OCI-LY3 (cell line): ENCODE measurements at regions not wholly inside any gene's neighbourhood (a gene's known extent, or its start where the extent isn't known, plus 50 kb on each side); places are given as distances from the start of the nearest gene placed in this dataset.

Experiments
- H2AFZ ChIP-seq: fragments of 200-600, 300-600 bp; shearing (Covaris generic); 2 replicates; pipeline ENCODE4 v1.6.0; 2014; ENCODE audit warnings: antibody characterized with exemption, low read depth, low read length
- H3K27ac ChIP-seq: fragments of 200-600, 300-600 bp; sonication (generic); 2 replicates; pipeline ENCODE4 v1.5.1; 2014; ENCODE audit warnings: mild to moderate bottlenecking, low read length, moderate library complexity, mixed read lengths
- H3K27me3 ChIP-seq: fragments of 200-600, 300-600 bp; sonication (generic); 2 replicates; pipeline ENCODE4 v1.6.1; 2014; ENCODE audit warnings: low read depth, low read length, mixed read lengths
- H3K36me3 ChIP-seq: fragments of 200-600, 300-600 bp; sonication (generic); replicated peaks from 2 replicates; pipeline ENCODE3; 2014; ENCODE audit warnings: low read depth, low read length, mixed read lengths
- H3K4me1 ChIP-seq: fragments of 300-600, 200-600 bp; sonication (generic); 2 replicates; pipeline ENCODE4 v1.6.1; 2014; ENCODE audit warnings: low read length, mixed read lengths
- H3K4me2 ChIP-seq: fragments of 200-600, 300-600 bp; sonication (generic); 2 replicates; pipeline ENCODE4 v1.6.1; 2014; ENCODE audit warnings: low read length, mixed read lengths
- H3K4me3 ChIP-seq: fragments of 300-600, 200-600 bp; sonication (generic); 2 replicates; pipeline ENCODE4 v1.5.1; 2014; ENCODE audit warnings: antibody characterized with exemption, mild to moderate bottlenecking, low read length, moderate library complexity
- H3K79me2 ChIP-seq: fragments of 300-600, 200-600 bp; shearing (Covaris generic); 2 replicates; pipeline ENCODE4 v1.6.1; 2014; ENCODE audit warnings: mild to moderate bottlenecking, low read length, mixed read lengths
- H3K9ac ChIP-seq: fragments of 300-600, 200-600 bp; shearing (Covaris generic); 2 replicates; pipeline ENCODE4 v1.6.0; 2014; ENCODE audit warnings: mild to moderate bottlenecking, low read length, moderate library complexity
- H3K9me3 ChIP-seq: fragments of 200-600, 300-600 bp; shearing (Covaris generic); 2 replicates; pipeline ENCODE4 v1.6.1; 2014; ENCODE audit warnings: low read length, mixed read lengths; ENCODE audit not compliant: insufficient read depth
- H4K20me1 ChIP-seq: fragments of 200-600, 300-600 bp; sonication (generic); 2 replicates; pipeline ENCODE4 v1.6.1; 2016; ENCODE audit warnings: low read length, mixed read lengths; ENCODE audit not compliant: insufficient read depth
- EZH2phosphoT487 ChIP-seq: fragments of 200-600 bp; shearing (Covaris generic); IDR thresholded peaks from 2 replicates; pipeline ENCODE4 v1.6.1; 2018; ENCODE audit warnings: antibody characterized with exemption, mixed run types, low read depth
- TF ChIP-seq, protein P1 (sequence below): fragments of 200-600, 300-600 bp; sonication (generic); IDR thresholded peaks from 2 replicates; pipeline ENCODE4 v1.5.1; 2014; ENCODE audit warnings: antibody characterized with exemption, low read length, low read depth

DNA sequence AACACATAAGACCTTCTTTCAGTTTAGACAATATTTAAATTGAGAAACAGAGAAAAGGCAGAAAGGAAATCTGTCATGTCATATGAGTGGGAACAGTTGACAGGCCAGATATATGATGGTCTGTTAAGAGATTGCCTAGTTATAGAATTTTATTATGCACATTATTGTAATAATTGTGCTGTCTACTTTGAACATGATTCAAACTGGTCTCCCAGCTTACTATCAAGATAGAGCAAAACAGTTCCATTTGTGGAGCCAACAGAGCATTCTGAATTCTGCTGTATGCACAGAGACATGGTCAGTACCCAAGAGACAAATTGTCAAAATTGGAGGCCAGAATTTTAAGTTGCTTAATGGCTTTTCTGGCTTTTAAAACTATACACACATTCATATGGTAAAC, 139.4 kb downstream of the FBXO8 start:
- H3K4me2 ChIP-seq, result no peak overlapping the region
- H3K27ac ChIP-seq, result no peak overlapping the region
- H4K20me1 ChIP-seq, result no peaks in the 10 kb centered on the region
- no peaks in the 10 kb centered on the region for H3K36me3 ChIP-seq
- no peaks in the 10 kb centered on the region for H3K9me3 ChIP-seq
- H3K4me3 ChIP-seq, result no peak overlapping the region
- H3K79me2 ChIP-seq, result no peaks in the 10 kb centered on the region
- TF ChIP-seq EZH2phosphoT487, result no peak
- TF ChIP-seq, protein P1, sequence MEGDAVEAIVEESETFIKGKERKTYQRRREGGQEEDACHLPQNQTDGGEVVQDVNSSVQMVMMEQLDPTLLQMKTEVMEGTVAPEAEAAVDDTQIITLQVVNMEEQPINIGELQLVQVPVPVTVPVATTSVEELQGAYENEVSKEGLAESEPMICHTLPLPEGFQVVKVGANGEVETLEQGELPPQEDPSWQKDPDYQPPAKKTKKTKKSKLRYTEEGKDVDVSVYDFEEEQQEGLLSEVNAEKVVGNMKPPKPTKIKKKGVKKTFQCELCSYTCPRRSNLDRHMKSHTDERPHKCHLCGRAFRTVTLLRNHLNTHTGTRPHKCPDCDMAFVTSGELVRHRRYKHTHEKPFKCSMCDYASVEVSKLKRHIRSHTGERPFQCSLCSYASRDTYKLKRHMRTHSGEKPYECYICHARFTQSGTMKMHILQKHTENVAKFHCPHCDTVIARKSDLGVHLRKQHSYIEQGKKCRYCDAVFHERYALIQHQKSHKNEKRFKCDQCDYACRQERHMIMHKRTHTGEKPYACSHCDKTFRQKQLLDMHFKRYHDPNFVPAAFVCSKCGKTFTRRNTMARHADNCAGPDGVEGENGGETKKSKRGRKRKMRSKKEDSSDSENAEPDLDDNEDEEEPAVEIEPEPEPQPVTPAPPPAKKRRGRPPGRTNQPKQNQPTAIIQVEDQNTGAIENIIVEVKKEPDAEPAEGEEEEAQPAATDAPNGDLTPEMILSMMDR, result no peak
- H3K9ac ChIP-seq, result no peak overlapping the region
- H3K27me3 ChIP-seq, result 0 out of 2 replicates have a peak, but pooled peaks cover 9% of the 10 kb centered on the region
- H3K4me1 ChIP-seq, result no peaks in the 10 kb centered on the region
- no peak overlapping the region for H2AFZ ChIP-seq

DNA sequence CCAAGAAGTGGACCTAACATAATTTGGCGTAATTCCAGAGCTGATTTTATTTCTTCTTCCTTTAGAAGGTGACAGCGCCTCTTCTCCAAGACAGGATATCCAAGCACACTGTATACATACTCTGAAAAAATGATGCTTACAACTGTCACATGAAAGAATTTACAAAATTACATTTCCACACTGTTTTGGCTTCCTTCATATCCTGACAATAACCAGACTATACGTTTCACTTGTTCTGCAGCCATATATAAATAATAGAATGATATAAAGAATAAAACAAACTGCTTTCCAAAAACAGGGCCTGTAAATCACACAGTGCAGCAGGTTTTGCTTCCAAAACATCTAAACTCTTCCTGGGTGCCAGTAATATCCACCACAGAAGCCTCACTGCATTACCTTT, 141.6 kb downstream of the FBXO8 start:
- no peak overlapping the region for H2AFZ ChIP-seq
- 0 out of 2 replicates have a peak, but pooled peaks cover 6% of the 10 kb centered on the region for H3K27me3 ChIP-seq
- H3K79me2 ChIP-seq, result no peaks in the 10 kb centered on the region
- no peak overlapping the region for H3K27ac ChIP-seq
- H3K36me3 ChIP-seq, result no peaks in the 10 kb centered on the region
- TF ChIP-seq, protein P1, result no peak
- TF ChIP-seq EZH2phosphoT487, result no peak
- no peak overlapping the region for H3K4me3 ChIP-seq
- no peak overlapping the region for H3K4me2 ChIP-seq
- H3K9me3 ChIP-seq, result no peaks in the 10 kb centered on the region
- no peaks in the 10 kb centered on the region for H4K20me1 ChIP-seq
- no peak overlapping the region for H3K9ac ChIP-seq
- H3K4me1 ChIP-seq, result no peaks in the 10 kb centered on the region

DNA sequence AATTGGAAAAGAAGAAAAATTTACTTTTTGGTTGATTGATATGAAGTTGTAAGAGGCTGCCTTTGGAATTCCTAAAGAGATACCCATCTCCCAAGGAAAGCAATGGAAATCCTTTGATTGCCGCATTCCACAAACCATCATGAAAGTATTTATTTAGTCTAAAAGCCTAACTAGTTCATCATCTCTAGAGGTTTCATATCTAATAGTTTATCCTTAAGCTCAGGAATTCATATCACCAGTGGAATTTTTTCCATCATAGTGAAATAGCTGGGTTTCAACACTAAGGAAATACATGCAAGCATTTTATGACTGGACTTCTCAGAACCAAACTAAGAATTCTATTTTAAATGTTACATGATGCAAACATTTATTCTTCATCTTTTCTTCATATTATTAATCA, 144.9 kb downstream of the FBXO8 start:
- H3K79me2 ChIP-seq, result no peaks in the 10 kb centered on the region
- H3K4me1 ChIP-seq, result no peaks in the 10 kb centered on the region
- H3K27me3 ChIP-seq, result no peaks in the 10 kb centered on the region
- TF ChIP-seq, protein P1, result no peak
- no peak for TF ChIP-seq EZH2phosphoT487
- no peak overlapping the region for H2AFZ ChIP-seq
- no peak overlapping the region for H3K27ac ChIP-seq
- no peaks in the 10 kb centered on the region for H3K9me3 ChIP-seq
- H3K4me2 ChIP-seq, result no peak overlapping the region
- H3K9ac ChIP-seq, result no peak overlapping the region
- no peaks in the 10 kb centered on the region for H4K20me1 ChIP-seq
- H3K4me3 ChIP-seq, result no peak overlapping the region
- H3K36me3 ChIP-seq, result no peaks in the 10 kb centered on the region

DNA sequence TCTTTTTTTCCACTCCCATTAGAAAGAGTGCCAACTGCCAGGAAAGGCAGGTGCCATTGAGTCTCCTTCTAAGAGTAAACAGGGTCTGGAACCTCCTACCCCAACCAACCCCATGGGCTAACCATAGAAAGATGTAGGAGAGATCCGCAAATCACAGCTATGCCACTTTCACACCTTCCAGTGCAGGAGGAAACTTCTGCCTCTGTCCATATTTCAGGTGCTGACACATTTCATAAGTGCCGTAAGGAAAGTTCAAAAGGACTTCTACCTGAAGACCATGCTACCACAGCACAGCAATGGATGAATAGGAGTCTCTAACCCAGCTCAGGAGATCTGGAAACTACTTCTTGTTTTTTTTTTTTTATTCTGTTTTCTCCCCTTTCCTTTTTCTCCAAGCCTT, 145.8 kb downstream of the FBXO8 start:
- H3K79me2 ChIP-seq, result no peaks in the 10 kb centered on the region
- H3K4me3 ChIP-seq, result no peak overlapping the region
- no peak overlapping the region for H3K27ac ChIP-seq
- H3K4me1 ChIP-seq, result no peaks in the 10 kb centered on the region
- H3K4me2 ChIP-seq, result no peak overlapping the region
- no peaks in the 10 kb centered on the region for H3K36me3 ChIP-seq
- no peaks in the 10 kb centered on the region for H3K27me3 ChIP-seq
- no peak overlapping the region for H2AFZ ChIP-seq
- no peaks in the 10 kb centered on the region for H3K9me3 ChIP-seq
- no peaks in the 10 kb centered on the region for H4K20me1 ChIP-seq
- TF ChIP-seq, protein P1, result no peak
- TF ChIP-seq EZH2phosphoT487, result no peak
- H3K9ac ChIP-seq, result no peak overlapping the region
